Stimulated activated CD8-positive, alpha-beta memory T cell treated with anti-CD3 and anti-CD28 coated beads, Interleukin-7, amount 100 ng/mL, for 48 hours (primary cell): ENCODE measurements at regions not wholly inside any gene's neighbourhood (a gene's known extent, or its start where the extent isn't known, plus 50 kb on each side); places are given as distances from the start of the nearest gene placed in this dataset.

Experiments used
- DNase-seq, 2 donors: peaks; one replicate each; pipeline ENCODE4 v3.0.0-alpha.2; 2020; ENCODE audit warnings: low read depth in 1 of 2; ENCODE audit errors: extremely low read depth in 1 of 2

DNA sequence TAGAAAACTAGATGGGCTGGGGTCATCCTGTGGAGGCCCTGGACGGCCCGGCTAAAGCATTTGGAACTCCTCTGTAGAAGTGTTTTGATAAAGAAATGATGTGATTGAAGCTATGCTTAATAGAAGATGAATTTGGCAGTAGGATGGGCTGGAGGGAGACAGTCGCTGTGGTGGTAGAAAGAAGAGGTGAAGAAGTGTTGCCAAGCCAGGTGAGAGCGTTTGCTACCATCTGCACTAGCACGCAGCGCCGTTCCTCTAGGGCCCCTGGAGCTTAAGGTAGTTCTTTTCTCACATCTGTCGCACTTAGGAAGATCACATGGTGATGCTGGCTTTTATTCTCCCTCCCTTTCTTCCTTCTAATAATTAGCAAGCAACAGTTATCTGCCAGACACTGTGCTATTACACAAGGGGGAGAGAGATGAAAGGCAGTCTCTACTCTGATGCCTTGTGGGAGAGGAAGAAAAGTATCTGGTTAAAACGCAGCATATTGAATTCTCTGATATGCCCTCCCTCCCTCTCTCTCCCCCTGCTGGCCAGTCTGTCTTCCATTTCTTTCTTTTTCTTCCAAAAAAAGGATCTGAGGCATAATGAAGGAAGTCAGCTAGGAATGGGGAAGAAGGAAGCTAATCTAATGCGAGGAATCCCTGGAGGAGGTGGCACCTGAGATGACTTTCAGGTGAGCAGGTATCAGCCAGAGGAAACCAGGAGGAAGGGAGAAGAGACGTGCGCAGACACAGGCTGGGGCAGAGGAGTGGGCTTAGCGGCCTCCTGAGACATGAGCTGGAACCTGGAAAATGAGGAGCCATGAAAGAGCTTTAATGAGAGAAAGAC lies 162.3 kb upstream of the KLF14 start:
- no peak for DNase-seq

DNA sequence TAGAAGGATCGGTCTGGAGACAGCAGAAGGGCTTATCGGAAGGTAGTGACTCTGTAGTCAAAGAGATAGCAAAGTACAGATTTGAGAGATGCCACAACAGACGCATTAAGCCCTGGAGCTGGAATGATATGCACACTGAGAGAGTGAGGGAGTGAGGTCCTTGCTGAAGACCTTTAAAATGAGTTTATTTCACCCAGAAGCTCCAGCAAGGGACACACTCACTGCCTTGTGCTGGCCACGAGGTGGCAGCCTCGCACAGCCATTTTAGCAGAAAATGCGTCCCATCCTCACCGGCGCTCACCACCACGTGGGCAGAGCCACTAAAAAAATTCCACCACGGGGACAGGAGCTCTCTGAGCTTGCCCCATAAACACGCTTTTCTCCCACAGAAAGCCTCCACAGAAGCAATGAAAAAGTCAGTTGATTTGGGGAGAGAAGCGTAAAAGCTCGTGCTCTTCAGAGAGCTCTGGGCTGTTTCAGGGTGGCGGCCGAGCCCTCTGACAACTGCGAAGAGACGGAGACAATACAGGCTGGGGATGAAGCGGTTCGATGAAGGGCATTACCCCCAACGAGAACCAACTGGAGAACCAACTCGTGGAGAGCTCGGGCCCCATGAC lies 163.0 kb upstream of the KLF14 start:
- DNase-seq = peak; percentile 39 to 65

DNA sequence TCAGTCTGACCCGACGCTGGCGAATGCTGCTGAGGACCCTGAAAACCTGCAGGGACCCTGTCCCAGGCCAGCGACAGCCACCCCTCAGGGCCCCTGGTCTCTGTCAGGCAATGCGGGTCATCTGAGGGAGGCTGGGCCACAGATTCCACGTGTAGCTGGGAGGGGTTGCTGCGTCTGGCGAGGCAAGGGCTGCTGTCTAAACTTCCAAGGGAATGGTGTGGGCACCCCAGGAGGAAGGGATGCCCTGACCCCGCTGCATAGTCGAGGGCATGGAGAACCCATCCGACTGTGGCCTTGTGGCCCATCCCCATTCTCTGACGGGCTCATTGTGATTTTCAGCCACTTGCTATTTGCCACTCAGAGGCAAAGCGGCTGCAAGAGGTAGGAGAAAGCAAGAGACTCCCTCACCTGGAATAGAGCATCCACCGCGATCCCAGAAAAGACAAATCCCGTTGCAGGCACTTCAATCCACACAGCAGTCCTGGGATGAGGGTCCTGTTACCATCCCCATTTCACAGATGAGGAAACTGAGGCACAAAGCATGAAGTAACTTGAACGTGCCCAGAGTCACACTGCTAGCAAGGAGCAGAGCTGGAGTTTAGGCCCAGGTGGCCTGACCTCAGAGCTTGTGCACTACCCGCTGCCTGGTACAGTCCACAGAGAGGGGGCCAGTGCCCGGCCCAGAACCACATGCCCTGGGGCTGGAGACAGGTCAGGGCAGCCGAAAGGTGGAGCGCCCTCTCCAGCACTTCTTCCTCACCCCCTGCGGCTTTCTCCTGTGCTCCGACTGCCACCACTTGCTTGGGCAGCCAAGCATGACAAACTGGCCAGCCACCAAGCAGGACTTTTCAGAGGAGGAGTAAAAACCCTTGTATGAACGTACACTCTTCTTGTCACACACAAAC lies 163.8 kb upstream of the KLF14 start:
- DNase-seq = no peak

DNA sequence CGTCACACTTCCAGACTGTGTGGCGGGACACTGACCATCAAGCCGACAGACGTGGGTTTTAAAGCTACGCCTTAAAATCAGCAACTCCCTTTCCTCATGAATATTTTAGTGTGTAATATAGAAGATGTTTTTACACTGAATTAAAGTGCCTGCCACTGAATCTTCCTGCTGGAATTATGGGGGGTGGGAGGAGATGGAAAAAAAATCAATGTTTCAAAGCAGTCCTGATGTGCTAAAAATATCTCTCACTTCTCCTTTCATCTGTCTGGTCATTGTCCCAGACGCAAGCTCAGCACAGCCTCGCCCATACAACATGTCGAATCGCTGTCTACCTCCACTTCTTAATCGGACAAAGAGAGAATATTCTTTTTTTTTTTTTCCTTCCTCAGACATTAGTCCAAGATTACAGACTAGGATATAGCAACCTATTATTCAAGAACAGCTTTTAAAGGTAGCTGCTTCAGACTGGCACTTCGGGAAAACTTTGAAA lies 165.1 kb upstream of the KLF14 start:
- no peak for DNase-seq

DNA sequence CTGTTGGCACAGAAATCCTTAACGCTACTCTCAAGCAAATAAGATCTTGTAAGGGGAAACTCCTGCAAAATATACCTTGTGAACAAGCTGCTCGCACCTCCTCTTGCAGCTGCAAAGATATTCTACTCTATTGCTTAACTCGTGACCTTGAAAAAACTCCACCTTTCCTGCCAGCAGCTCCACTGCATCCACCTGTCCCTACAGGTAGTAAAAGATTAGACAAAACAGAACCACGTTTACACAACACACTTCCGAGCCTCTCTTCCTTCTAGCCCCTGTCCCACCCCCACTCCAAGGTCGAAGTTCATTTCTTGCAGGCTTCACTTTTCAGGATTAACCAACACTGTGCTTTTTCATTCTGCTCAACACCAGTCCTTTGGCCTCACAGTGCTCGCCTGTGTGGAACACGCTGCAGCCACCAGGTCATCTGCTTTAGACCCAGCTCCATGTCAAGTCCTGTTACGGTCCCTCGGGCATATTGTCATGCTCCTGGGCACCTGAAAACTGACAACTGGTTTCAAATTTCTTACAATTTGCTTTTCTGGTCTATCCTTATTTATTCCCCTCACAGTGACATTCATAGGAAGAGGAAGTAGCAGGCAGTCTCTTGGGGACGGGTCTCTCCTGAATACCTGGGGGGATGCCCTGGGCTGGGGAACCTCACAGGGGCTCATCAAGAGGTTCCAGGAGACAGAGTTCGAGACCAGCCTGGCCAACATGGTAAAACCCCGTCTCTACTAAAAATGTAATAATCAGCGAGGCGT lies 165.8 kb upstream of the KLF14 start:
- DNase-seq = no peak

DNA sequence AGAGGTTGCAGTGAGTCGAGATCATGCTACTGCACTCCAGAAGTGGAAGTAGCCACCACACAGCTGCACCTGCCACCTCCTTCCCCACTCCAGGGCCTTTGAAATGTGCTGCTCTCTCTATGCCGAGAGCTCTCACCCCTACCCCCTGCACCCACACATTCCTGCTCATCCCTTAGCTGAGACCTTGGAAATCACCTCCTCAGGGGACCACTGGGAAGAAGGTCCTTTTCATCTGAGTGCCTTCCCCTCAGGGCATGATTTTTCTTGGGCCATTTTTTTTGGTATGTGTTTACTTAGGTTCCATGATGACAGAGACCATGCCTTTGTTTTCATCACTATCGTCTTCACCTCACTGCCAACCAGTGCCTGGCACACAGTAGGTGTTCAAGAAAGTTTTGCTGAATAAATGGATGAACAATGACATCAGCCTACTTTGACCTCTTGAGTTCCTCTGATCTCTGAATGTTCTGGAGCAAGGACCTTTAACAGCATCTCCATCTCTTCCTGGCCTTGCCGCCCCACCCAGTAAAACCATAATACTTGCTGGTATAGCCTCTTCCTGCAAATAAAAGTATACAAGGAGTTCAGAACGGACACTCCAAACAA lies 166.6 kb upstream of the KLF14 start:
- no peak for DNase-seq

DNA sequence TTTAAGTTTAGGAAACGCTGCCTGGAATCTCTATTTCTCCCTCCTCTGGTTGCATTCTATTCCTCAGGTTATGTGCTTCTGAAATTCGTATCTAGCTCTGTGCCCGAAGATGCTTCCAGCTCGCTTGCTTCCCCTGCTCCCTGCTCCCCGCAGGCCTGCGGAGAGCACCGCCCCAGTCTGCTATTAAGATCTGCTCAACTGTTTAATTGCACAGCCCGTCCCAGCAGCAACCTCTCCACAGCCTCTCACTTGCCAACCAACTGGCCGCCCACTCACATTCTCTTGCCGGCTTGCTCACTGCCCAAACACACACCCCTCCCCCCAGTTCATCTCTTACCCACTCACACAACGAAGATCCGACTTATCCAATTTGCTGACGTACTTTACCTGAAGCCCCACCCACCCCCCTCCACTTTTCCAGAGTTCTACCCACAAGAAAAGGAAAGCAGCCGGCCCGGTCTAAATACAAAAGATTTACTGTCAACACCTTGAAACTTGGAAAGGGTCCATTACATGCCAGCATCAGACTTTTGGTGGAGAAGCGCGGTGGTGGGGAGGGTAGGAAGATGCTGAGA lies 167.3 kb upstream of the KLF14 start:
- no peak for DNase-seq

DNA sequence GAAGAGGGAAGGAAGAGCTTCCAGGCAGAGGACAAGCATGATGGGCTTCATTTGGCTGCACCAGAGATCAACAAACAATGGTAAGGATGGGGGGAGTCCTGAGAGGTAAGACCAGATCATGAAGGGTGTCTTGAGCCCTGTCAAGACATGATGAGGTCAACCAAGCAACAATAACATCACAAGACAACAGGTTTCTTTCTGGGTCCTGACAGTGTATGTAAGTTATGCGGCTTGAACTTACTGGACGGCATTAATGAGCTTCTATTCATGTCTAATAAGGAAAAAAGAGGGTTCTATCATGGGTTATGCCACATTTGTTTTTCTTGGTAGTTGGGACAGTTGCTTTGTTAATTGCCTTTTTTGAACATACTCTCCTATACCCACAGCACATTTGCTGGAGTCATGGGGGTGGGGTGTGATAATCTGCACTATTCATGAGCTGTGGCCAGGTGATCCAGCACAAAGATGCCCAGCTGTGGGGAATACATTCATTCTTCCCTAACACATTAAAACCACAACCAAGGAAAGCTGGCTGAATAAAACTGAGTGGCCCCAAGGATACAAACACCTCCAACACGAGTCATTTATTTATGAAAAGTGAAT lies 168.8 kb upstream of the KLF14 start:
- DNase-seq = no peak

DNA sequence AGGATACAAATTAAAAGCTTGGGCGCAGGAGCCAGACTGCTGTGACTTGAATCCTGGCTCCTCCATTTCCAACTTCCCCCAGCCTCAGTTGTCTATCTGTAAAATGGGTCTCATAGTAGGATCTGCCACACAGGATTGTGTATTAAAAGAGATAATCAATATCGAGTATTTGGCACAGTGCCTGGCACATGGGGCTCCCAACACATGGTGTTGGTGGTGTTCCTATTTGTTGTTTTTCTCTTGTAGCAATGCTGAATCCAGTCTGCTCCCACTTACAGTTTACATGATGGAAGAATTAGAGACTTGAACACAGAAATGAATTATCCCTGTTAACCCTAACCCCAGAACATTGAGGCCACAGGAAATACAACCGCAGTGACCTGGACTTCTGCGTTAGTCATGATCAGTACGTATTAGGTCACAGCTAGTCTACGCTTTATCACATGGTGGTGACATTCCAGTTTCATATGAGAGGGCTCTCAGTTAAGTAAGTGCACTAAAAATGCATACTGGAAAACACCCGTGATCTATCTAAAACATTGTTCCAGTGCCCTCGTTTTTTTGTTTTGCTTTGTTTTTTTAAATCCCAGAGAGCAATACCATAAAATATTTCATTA lies 169.5 kb upstream of the KLF14 start:
- DNase-seq = no peak

DNA sequence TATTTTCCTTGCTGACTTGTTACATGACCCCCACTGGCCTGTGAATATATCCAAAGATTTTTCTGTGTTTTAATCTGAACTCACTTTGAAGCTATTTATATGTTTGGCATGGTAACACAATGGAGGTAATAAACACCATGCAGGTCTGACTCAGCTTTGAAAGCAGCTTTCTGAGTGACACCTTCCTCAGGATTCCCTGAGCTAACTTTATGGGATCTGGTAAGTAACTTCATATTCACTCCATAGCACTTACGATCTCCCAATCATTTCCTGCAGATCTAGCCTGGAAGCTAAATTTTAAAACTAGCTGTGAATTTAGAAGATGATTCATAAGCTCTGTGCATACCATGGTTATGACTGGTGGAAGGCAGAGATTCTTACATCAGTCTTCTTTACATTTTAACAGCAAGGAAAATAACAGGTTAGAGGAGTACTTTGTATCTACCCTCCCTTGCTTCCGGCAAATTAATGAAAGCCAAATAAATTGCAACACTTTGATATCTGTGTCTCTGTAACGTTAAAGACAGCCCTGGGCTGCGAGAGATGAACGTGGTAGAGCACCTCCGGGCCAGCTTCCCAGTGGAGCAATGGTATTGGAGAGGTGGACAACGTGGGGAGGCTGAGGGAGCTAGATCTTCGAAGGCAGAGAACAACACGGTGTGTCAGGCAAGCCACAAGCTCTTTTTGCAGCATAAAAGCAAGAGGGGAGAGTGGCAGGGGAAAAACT lies 170.2 kb upstream of the KLF14 start:
- no peak for DNase-seq

DNA sequence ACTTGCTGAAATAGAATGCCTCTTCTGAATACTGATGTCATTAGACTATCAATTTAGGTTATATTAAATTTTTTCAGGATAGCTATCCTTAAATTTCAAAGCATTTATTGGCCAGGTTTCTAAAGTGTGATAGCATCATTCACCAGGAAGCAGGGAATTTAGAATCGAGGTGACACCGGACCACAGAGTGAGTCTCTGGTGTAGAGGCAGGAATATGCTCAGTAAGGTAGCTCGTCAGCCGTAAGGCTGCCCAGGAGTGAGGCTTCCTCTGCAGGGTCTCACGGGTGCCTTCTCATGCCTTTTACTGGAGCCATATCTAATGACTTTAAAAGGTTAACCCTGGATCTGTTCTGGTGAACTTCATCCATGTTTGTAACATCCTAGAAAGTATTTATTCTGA lies 170.8 kb upstream of the KLF14 start:
- no peak for DNase-seq

DNA sequence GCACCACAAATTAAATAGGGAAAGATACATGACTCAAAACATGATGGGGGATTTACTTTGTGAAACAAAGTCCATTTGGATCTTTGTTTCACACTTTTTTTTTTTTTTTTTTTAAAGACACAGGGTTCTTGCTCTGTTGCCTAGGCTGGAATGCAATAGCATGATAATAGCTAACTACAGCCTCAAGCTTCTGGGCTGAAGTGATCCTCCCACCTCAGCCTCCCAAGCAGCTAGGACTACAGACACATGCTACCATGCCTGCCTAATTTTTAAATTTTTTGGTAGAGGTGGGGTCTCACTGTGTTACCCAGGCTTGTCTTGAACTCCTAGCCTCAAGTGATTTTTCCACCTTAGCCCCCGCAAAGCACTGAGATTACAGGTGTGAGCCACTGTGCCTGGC lies 172.6 kb upstream of the KLF14 start:
- DNase-seq = no peak

DNA sequence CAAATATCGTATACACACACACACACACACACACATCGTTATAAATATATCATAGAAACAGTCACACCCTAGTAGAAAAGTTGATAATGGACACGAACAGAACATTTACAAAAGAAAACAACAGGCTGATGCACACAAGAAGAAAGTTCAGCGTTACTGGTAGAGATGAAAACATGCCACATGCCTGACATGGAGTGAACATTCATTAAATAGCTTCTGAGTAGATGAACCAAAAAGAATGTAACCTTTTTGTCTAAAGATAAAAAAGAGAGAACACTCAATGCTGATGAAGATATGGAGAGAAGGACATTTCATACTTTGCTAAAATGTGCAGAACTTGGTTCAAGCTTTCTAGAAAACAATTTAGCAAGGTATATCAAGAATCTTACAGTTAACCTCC lies 173.4 kb upstream of the KLF14 start:
- DNase-seq = no peak

DNA sequence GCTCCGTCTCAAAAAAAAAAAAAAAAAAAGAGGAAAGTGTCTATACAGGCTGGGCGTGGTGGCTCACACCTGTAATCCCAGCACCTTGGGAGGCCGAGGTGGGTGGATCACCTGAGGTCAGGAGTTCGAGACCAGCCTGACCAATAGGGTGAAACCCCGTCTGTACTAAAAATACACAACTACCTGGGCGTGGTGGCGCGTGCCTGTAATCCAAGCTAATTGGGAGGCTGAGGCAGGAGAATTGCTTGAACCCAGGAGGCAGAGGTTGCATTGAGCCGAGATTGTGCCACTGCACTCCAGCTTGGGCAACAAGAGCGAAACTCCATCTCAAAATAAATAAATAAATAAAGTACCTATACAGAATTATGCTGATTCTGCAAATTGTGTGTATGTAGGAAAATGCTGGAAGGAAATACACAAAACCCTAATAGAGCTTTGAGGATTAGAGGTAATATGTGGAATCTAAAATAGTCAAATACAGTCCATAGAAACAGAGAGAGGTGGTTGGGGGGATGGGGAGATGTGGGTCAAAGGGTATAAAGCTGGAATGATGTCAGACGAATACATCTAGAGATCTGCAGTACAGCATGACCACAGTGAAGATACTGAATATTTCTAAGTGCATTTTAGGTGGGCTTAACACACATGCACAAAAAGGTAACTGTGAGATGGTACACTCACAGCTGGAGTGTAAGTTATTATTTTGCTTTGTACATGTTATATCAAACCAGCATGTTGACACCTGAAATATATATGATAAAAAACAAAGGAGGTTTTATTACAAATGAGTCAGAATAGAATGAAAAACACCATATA lies 174.5 kb upstream of the KLF14 start:
- no peak for DNase-seq

DNA sequence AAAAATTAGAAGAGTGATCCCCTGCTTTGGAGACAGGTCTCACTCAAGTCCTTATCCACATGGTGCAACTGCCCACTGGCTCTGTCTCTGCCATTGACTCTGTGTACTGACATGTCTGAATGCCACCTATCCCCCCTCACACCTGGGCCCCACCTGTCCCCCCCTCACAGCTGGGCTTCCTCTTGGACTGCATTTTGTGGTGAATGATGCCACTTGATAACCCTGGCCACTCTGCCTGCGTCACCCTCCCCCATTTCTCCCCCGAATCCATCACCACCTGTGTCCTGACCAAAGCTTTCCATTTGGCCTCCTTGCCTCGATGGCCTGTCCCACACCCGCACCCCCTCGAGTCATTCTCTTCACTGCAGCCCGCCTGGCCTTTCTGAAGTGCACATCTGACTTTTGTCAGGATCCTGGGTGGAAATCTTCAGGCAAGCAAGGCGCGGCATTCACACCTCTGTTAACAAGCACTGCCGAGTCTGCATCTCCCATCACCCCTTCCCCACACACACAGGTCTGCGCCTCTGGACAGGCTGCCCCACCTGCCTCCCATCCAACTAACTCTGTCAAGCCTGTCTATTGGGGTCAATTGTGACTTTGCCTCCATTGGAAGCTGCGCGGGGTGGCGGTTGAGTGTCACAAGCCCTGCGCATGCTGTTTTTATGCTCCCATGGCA lies 175.3 kb upstream of the KLF14 start:
- no peak for DNase-seq

DNA sequence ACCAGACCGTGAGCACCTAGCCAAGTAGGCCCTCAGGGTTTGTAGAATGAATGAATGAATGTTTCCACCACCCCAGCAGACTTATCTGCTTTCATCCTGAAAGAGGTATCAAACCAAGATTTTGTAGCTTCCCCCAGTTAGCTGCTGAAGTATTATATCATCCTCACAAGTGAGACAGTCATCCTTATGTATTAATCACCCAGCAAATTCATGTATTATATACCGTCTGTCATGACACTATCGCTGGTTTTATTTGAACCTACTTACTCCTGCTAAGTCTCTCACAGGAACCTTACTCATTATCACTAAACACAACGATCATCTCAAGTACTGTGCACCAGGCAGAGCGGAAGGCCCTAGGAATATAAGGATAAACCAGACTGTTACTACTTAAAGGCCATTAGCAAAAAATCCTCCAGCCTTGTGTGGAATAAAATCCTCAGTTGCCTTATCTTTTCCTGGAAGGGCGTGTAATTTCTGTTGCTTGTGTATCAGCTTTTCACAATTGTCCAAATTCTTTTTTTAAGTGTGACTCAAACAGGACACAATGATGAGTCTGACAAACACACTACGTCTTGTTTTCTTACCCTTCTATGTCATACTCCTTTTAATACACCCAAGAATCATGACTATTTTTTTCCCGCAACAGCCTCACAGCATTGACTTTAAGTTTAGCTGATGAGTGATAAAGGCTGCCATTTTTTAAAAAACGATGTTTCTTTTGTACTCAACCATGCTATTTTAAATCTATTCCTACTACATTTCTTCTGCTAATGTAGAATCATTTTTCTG lies 176.1 kb upstream of the KLF14 start:
- DNase-seq = no peak
